Bronchial epithelial cell (primary cell): ENCODE measurements at regions not wholly inside any gene's neighbourhood (a gene's known extent, or its start where the extent isn't known, plus 50 kb on each side); places are given as distances from the start of the nearest gene placed in this dataset.

Source experiments
- DNase-seq: peaks from one replicate; pipeline ENCODE4 v3.0.0-alpha.2; 2010; ENCODE audit warnings: low read depth
- FAIRE-seq: peaks from 2 replicates; lab custom pipeline; 2011; peaks lifted over from hg19 to GRCh38; lab: Jason Lieb, UNC
- H3K27me3 ChIP-seq: 2 replicates; pipeline ENCODE4 v1.5.1; 2011; ENCODE audit warnings: low read length; ENCODE audit not compliant: control insufficient read depth, insufficient read depth
- H3K36me3 ChIP-seq: 2 replicates; pipeline ENCODE4 v1.5.1; 2011; ENCODE audit warnings: low read length; ENCODE audit not compliant: control insufficient read depth, insufficient read depth
- H3K4me3 ChIP-seq: 2 replicates; pipeline ENCODE4 v1.5.1; 2011; ENCODE audit warnings: mild to moderate bottlenecking, low read depth, low read length, control low read depth
- CTCF ChIP-seq: IDR thresholded peaks from 2 replicates; pipeline ENCODE4 v1.5.1; 2011; ENCODE audit warnings: mild to moderate bottlenecking, moderate library complexity, low read length, control low read depth, inconsistent platforms; ENCODE audit not compliant: insufficient read depth, severe bottlenecking

DNA sequence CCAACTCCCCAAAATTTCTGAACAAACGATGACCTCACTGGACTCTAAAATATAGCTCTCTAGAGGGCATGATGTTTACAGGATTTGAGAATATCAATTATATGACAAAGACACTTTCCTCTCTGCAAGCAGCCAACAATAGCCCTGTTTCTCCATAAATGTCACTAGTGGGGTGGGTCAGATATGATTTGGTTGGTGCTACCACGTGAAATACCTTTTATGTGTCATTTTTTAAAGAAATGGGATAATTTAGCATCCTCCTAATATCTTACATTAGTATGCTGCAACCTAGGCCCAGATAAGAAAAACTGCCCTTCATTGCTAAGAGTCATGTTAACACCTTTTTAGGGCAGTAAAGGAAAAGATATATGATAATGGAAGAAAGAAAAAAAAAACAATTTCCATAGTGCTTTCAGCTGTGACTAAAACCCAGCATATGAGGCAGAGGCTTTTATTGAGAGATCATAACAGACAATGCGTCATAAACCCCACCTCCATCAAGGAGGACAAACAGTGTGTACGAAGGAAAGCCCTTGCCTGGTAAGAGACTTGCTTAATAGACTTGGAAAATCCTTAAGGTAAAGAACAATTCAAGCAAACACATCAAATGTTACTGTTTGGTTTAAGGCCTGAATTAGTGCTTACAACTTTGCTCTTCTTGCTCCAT lies 372.4 kb upstream of the PAPPA start:
- TF ChIP-seq CTCF, result no peak
- peaks cover 2% of the 10 kb centered on the region for H3K27me3 ChIP-seq
- peak; percentile 15 for DNase-seq
- no peak overlapping the region for H3K4me3 ChIP-seq
- no peak for FAIRE-seq
- H3K36me3 ChIP-seq, result no peaks in the 10 kb centered on the region

GRCh38 chr9:115786321-115786720 lies 367.3 kb upstream of the PAPPA start:
- no peak for FAIRE-seq
- Histone ChIP-seq H3K27me3 (no peaks in the 10 kb centered on the region), H3K36me3 (no peaks in the 10 kb centered on the region), H3K4me3 (no peak overlapping the region)
- TF ChIP-seq CTCF, result no peak
- no peak for DNase-seq

- no peak for DNase-seq
- Histone ChIP-seq H3K4me3 (no peak overlapping the region), H3K36me3 (no peaks in the 10 kb centered on the region), H3K27me3 (no peaks in the 10 kb centered on the region)
- no peak for FAIRE-seq
- TF ChIP-seq CTCF, result no peak
These were observed 363.1 kb upstream of the PAPPA start for GRCh38 chr9:115790520-115790919.

DNA sequence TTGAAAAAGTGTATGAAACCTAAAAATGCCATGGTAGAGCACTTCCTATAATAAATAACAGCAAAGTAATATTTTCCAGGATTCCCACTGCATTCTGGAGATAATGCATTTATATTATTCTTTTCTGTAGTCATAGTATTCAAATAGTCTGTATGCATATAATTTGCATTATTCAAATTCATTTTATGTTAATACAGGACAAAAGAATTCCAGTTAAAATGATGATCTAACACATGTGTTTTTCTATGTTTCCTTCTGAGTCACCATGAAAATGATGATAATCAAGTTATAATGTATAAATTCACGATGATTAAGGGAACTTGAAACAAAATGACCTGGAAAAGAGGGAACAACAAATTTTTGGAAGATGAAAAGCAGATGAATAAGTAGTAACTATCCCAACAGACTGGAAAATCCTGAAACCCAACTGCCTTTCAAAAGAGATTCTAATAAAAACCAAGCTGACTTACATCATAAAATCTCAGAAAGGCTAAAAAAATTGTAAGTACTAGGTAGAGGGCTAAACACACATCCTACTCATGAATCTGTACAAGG lies 358.6 kb upstream of the PAPPA start:
- FAIRE-seq (no peak), DNase-seq (no peak)
- no peak overlapping the region for H3K4me3 ChIP-seq
- H3K27me3 ChIP-seq, result peaks cover under 1% of the 10 kb centered on the region
- TF ChIP-seq CTCF, result no peak
- no peaks in the 10 kb centered on the region for H3K36me3 ChIP-seq

DNA sequence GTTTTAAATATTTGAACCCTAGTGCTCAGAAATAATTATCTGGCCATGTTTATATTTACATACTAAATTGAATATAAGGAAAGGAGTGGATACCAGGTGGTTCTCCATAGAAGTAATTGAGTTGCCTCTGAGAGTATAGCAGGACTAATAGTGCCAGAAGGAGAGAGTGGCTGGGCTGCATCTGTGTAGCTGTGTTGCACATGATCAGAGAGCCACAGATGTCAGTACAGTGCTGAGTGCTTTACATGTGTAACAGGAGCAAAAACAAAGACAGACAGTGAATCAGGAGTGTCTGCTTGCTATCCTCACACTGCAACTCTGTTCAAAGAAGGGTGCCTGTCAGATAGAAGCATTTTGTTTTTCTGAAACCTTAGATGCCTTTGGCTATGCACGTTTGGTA lies 353.9 kb upstream of the PAPPA start:
- Histone ChIP-seq H3K36me3 (no peaks in the 10 kb centered on the region), H3K27me3 (peaks cover 1% of the 10 kb centered on the region), H3K4me3 (no peak overlapping the region)
- DNase-seq, result no peak
- no peak for TF ChIP-seq CTCF
- peak; percentile 89 for FAIRE-seq

- Histone ChIP-seq H3K4me3 (no peak overlapping the region), H3K36me3 (no peaks in the 10 kb centered on the region), H3K27me3 (peaks cover 1% of the 10 kb centered on the region)
- no peak for DNase-seq
- no peak for FAIRE-seq
- TF ChIP-seq CTCF, result no peak
These were observed 349.4 kb upstream of the PAPPA start for GRCh38 chr9:115804206-115804605.
